ENCODE measurements at regions not wholly inside any gene's neighbourhood (a gene's known extent, or its start where the extent isn't known, plus 50 kb on each side); places are given as distances from the start of the nearest gene placed in this dataset.

- H3K36me3 ChIP-seq (ENCODE audit: insufficient read depth, low read length): no peaks in the 10 kb centered on the region
- peaks cover 30% of the 10 kb centered on the region for H3K4me1 ChIP-seq (ENCODE audit: insufficient read depth, low read length)
- H3K9ac ChIP-seq (ENCODE audit: low read depth, low read length): no peak overlapping the region
- no peaks in the 10 kb centered on the region for H3K9me3 ChIP-seq (ENCODE audit: control insufficient read depth, insufficient read depth, low read length)
Observed at GRCh38 chr11:29959488-29959887, 57.3 kb downstream of the KCNA4 start.

- Histone ChIP-seq H3K4me1 (ENCODE audit: insufficient read depth, low read length) (peaks cover 30% of the 10 kb centered on the region), H3K9me3 (ENCODE audit: control insufficient read depth, insufficient read depth, low read length) (no peaks in the 10 kb centered on the region), H3K9ac (ENCODE audit: low read depth, low read length) (no peak overlapping the region), H3K36me3 (ENCODE audit: insufficient read depth, low read length) (no peaks in the 10 kb centered on the region)
Observed at GRCh38 chr11:29957431-29957830, 59.4 kb downstream of the KCNA4 start.

- Histone ChIP-seq H3K9me3 (ENCODE audit: control insufficient read depth, insufficient read depth, low read length) (no peaks in the 10 kb centered on the region), H3K9ac (ENCODE audit: low read depth, low read length) (no peak overlapping the region), H3K36me3 (ENCODE audit: insufficient read depth, low read length) (no peaks in the 10 kb centered on the region), H3K4me1 (ENCODE audit: insufficient read depth, low read length) (peaks cover 27% of the 10 kb centered on the region)
Observed at GRCh38 chr11:29956076-29956556, 60.7 kb downstream of the KCNA4 start.

- Histone ChIP-seq H3K9ac (ENCODE audit: low read depth, low read length) (no peak overlapping the region), H3K36me3 (ENCODE audit: insufficient read depth, low read length) (no peaks in the 10 kb centered on the region), H3K9me3 (ENCODE audit: control insufficient read depth, insufficient read depth, low read length) (0 out of 2 replicates have a peak, but pooled peaks cover 3% of the 10 kb centered on the region), H3K4me1 (ENCODE audit: insufficient read depth, low read length) (no peaks in the 10 kb centered on the region)
Observed at GRCh38 chr11:29943347-29943746, 73.5 kb downstream of the KCNA4 start.

GRCh38 chr11:29937526-29937925 is 79.3 kb downstream of the KCNA4 start:
- Histone ChIP-seq H3K9ac (ENCODE audit: low read depth, low read length) (no peak overlapping the region), H3K9me3 (ENCODE audit: control insufficient read depth, insufficient read depth, low read length) (no peaks in the 10 kb centered on the region; the same call in 1 of the 2 replicates), H3K4me1 (ENCODE audit: insufficient read depth, low read length) (no peaks in the 10 kb centered on the region), H3K36me3 (ENCODE audit: insufficient read depth, low read length) (no peaks in the 10 kb centered on the region)

GRCh38 chr11:29934115-29934638 is 82.7 kb downstream of the KCNA4 start:
- no peak overlapping the region for H3K9ac ChIP-seq (ENCODE audit: low read depth, low read length)
- no peaks in the 10 kb centered on the region for H3K4me1 ChIP-seq (ENCODE audit: insufficient read depth, low read length)
- no peaks in the 10 kb centered on the region for H3K36me3 ChIP-seq (ENCODE audit: insufficient read depth, low read length)
- H3K9me3 ChIP-seq (ENCODE audit: control insufficient read depth, insufficient read depth, low read length): no peaks in the 10 kb centered on the region; the same call in 1 of the 2 replicates

- no peaks in the 10 kb centered on the region for H3K36me3 ChIP-seq (ENCODE audit: insufficient read depth, low read length)
- H3K9me3 ChIP-seq (ENCODE audit: control insufficient read depth, insufficient read depth, low read length): no peaks in the 10 kb centered on the region
- no peaks in the 10 kb centered on the region for H3K4me1 ChIP-seq (ENCODE audit: insufficient read depth, low read length)
- H3K9ac ChIP-seq (ENCODE audit: low read depth, low read length): no peak overlapping the region
Observed at GRCh38 chr11:29916040-29916439, 100.8 kb downstream of the KCNA4 start.

GRCh38 chr11:29914203-29914930 is 102.5 kb downstream of the KCNA4 start:
- Histone ChIP-seq H3K4me1 (ENCODE audit: insufficient read depth, low read length) (no peaks in the 10 kb centered on the region), H3K36me3 (ENCODE audit: insufficient read depth, low read length) (no peaks in the 10 kb centered on the region), H3K9ac (ENCODE audit: low read depth, low read length) (no peak overlapping the region), H3K9me3 (ENCODE audit: control insufficient read depth, insufficient read depth, low read length) (no peaks in the 10 kb centered on the region)

- H3K4me1 ChIP-seq (ENCODE audit: insufficient read depth, low read length): no peaks in the 10 kb centered on the region
- H3K9me3 ChIP-seq (ENCODE audit: control insufficient read depth, insufficient read depth, low read length): no peaks in the 10 kb centered on the region
- no peak overlapping the region for H3K9ac ChIP-seq (ENCODE audit: low read depth, low read length)
- H3K36me3 ChIP-seq (ENCODE audit: insufficient read depth, low read length): no peaks in the 10 kb centered on the region
Observed at GRCh38 chr11:29913352-29913751, 103.5 kb downstream of the KCNA4 start.

GRCh38 chr11:29900382-29900781 is 116.4 kb downstream of the KCNA4 start:
- Histone ChIP-seq H3K36me3 (ENCODE audit: insufficient read depth, low read length) (no peaks in the 10 kb centered on the region), H3K9ac (ENCODE audit: low read depth, low read length) (no peak overlapping the region)

GRCh38 chr11:29879560-29879959 is 137.3 kb downstream of the KCNA4 start:
- Histone ChIP-seq H3K9ac (ENCODE audit: low read depth, low read length) (no peak overlapping the region), H3K36me3 (ENCODE audit: insufficient read depth, low read length) (no peaks in the 10 kb centered on the region), H3K9me3 (ENCODE audit: control insufficient read depth, insufficient read depth, low read length) (peaks cover 14% of the 10 kb centered on the region), H3K4me1 (ENCODE audit: insufficient read depth, low read length) (no peaks in the 10 kb centered on the region)

More at GRCh38 chr11:29900382-29900781, 116.4 kb downstream of the KCNA4 start:
- H3K9me3 ChIP-seq (ENCODE audit: control insufficient read depth, insufficient read depth, low read length): no peaks in the 10 kb centered on the region
- no peaks in the 10 kb centered on the region for H3K4me1 ChIP-seq (ENCODE audit: insufficient read depth, low read length)

GRCh38 chr11:29876192-29876591 is 140.6 kb downstream of the KCNA4 start:
- H3K9me3 ChIP-seq (ENCODE audit: control insufficient read depth, insufficient read depth, low read length): no peaks in the 10 kb centered on the region; the same call in 1 of the 2 replicates

GRCh38 chr11:29847219-29847618 is 169.6 kb downstream of the KCNA4 start:
- Histone ChIP-seq H3K4me1 (ENCODE audit: insufficient read depth, low read length) (no peaks in the 10 kb centered on the region), H3K9ac (ENCODE audit: low read depth, low read length) (no peak overlapping the region), H3K9me3 (ENCODE audit: control insufficient read depth, insufficient read depth, low read length) (no peaks in the 10 kb centered on the region), H3K36me3 (ENCODE audit: insufficient read depth, low read length) (no peaks in the 10 kb centered on the region)

More at GRCh38 chr11:29876192-29876591, 140.6 kb downstream of the KCNA4 start:
- Histone ChIP-seq H3K36me3 (ENCODE audit: insufficient read depth, low read length) (no peaks in the 10 kb centered on the region), H3K9ac (ENCODE audit: low read depth, low read length) (no peak overlapping the region), H3K4me1 (ENCODE audit: insufficient read depth, low read length) (no peaks in the 10 kb centered on the region)

GRCh38 chr11:29844701-29845379 is 172.0 kb downstream of the KCNA4 start:
- Histone ChIP-seq H3K9ac (ENCODE audit: low read depth, low read length) (no peak overlapping the region), H3K9me3 (ENCODE audit: control insufficient read depth, insufficient read depth, low read length) (no peaks in the 10 kb centered on the region), H3K36me3 (ENCODE audit: insufficient read depth, low read length) (no peaks in the 10 kb centered on the region), H3K4me1 (ENCODE audit: insufficient read depth, low read length) (no peaks in the 10 kb centered on the region)

GRCh38 chr11:29844031-29844430 is 172.8 kb downstream of the KCNA4 start:
- H3K36me3 ChIP-seq (ENCODE audit: insufficient read depth, low read length): no peaks in the 10 kb centered on the region
- no peaks in the 10 kb centered on the region for H3K4me1 ChIP-seq (ENCODE audit: insufficient read depth, low read length)
- no peaks in the 10 kb centered on the region for H3K9me3 ChIP-seq (ENCODE audit: control insufficient read depth, insufficient read depth, low read length)
- H3K9ac ChIP-seq (ENCODE audit: low read depth, low read length): no peak overlapping the region
